ENCODE measurements at regions not wholly inside any gene's neighbourhood (a gene's known extent, or its start where the extent isn't known, plus 50 kb on each side); places are given as distances from the start of the nearest gene placed in this dataset.

GRCh38 chr9:16181539-16181938 lies 628.7 kb downstream of the CCDC171 start:
- in situ Hi-C loops (cut with MboI; ENCODE audit: low sequenced_read_pairs) = no loop called here
- no peaks in the 10 kb centered on the region for H3K9me3 ChIP-seq

DNA sequence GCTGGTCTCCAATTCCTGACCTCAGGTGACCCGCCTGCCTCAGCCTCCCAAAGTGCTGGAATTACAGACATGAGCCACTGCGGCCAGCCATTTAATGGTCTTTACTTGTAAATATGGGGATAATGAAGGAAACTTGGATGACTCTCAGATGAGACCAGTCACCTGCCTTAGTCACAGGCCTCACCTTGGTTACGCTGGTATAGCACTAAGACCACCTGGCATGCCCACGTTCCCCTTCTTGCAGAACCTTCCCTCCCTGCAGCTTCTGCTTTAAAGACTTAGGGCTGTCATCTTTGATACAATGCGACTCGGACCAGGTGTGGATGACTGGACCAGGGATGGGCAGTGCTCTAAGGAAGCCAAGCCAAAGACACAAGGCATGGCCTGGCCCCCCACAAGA lies 629.9 kb downstream of the CCDC171 start:
- no peak for DNase-seq (ENCODE audit: low spot score in 2 of 2)
- H3K4me3 ChIP-seq = no peak overlapping the region
- H3K36me3 ChIP-seq (replicated peaks) = no peaks in the 10 kb centered on the region
- in situ Hi-C loops (cut with MboI; ENCODE audit: low sequenced_read_pairs) = no loop called here
- no peaks in the 10 kb centered on the region for H3K27me3 ChIP-seq (ENCODE audit: low read depth)
- H3K4me1 ChIP-seq = no peaks in the 10 kb centered on the region
- no peaks in the 10 kb centered on the region for H3K9me3 ChIP-seq

More at GRCh38 chr9:16181539-16181938, 628.7 kb downstream of the CCDC171 start:
- H3K27me3 ChIP-seq (ENCODE audit: low read depth) = no peaks in the 10 kb centered on the region
- H3K4me1 ChIP-seq = no peaks in the 10 kb centered on the region
- no peak for DNase-seq (ENCODE audit: low spot score in 2 of 2)
- no peaks in the 10 kb centered on the region for H3K36me3 ChIP-seq (replicated peaks)
- H3K4me3 ChIP-seq = no peak overlapping the region

DNA sequence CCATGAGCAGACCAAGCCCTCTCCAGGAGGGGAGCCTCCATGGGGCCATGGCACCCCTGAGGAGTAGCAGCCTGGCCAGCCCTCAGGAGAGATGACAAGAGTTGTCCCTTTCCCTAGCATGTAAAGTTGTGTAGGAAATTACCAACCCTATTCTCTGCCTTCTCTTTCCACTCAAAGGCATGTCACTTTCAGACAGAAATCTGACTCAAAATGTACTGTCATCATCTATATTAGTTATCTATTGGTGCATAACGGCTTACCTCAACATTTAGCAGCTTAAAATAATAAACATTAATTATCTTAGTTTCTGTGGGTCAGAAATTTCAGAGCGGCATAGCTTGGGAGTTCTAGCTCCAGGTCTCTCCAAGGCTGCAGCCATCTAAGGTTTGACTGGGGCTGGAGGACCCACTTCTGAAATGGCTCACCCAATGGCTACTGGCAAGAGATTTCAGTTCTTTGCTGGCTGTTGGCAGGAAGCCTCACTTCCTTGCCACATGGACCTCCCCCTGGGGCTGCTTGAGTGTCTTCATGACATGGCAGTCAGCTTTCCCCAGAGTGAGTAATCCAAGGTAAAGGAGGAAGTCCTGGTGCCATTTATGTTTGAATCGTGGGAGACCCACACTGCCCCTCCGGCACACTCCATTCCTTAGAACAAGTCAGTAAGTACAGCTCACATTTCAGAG lies 632.3 kb downstream of the CCDC171 start:
- Histone ChIP-seq H3K9me3 (no peaks in the 10 kb centered on the region), H3K4me3 (no peak overlapping the region), H3K36me3 (replicated peaks) (no peaks in the 10 kb centered on the region), H3K27me3 (ENCODE audit: low read depth) (no peaks in the 10 kb centered on the region), H3K4me1 (no peaks in the 10 kb centered on the region)
- in situ Hi-C loops (cut with MboI; ENCODE audit: low sequenced_read_pairs) = no loop called here
- no peak for DNase-seq (ENCODE audit: low spot score in 2 of 2)

DNA sequence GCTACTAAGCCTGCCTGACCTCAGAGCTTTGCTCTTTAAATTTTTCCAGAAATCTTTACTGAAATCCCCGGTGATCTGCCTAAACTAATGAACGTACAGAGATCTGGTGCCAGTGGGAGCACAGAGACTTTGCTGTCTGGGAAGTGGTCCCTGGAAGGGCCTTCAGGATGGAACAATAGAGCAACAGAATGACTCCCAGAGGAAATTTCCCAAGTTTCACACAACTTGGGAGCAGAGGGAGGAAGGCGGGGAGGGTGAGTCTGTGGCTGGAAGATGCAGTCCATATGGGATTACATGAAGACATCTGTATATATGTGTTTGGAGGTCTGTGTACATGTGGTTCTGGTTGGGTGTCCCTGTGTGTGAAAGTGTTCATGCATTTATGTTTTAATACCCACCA lies 638.3 kb downstream of the CCDC171 start:
- in situ Hi-C loops (cut with MboI; ENCODE audit: low sequenced_read_pairs) = no loop called here
- no peaks in the 10 kb centered on the region for H3K9me3 ChIP-seq
- no peaks in the 10 kb centered on the region for H3K27me3 ChIP-seq (ENCODE audit: low read depth)
- H3K4me3 ChIP-seq = no peak overlapping the region
- no peaks in the 10 kb centered on the region for H3K4me1 ChIP-seq
- no peaks in the 10 kb centered on the region for H3K36me3 ChIP-seq (replicated peaks)
- no peak for DNase-seq (ENCODE audit: low spot score in 2 of 2)

DNA sequence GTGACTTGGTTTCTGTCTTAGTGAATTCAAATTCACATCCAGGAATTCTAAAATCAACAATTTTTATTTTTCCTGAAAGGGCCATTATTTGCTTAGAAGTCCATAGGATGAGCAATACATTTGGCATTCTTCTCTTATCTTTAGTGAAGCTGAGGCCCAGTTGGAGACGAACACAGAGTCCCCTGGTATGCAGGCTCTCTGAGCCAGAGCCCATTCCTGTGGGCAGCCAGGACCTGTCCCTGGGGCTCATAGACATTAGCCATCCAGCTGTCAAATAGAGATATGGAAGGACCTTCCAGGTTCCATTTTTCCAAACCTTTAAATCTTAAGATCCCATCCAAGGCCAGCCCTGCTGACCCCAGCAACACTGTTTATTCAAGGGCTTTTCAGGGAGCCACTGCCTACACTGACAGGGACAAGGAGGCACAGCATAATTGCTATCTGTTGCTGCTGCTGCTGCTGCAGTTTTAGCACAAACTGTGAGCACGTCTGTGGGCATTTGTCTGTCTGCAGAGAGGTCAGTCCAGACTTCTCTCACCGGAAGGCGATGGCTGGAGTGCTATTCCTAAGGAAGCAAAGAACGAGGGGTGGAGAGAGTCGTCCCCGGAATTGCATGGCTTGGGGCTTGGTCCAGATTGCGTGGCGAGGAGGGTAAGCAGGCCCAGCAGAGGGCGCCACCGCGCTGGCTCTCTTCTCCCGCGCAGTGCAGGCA lies 639.0 kb downstream of the CCDC171 start:
- Histone ChIP-seq H3K4me3 (no peak overlapping the region), H3K9me3 (no peaks in the 10 kb centered on the region), H3K27me3 (ENCODE audit: low read depth) (no peaks in the 10 kb centered on the region), H3K36me3 (replicated peaks) (no peaks in the 10 kb centered on the region), H3K4me1 (no peaks in the 10 kb centered on the region)
- peak; percentile 69 to 88 for DNase-seq (ENCODE audit: low spot score in 2 of 2)
- in situ Hi-C loops (cut with MboI; ENCODE audit: low sequenced_read_pairs) = no loop called here

- Histone ChIP-seq H3K27me3 (ENCODE audit: low read depth) (no peaks in the 10 kb centered on the region), H3K9me3 (no peaks in the 10 kb centered on the region), H3K36me3 (replicated peaks) (no peaks in the 10 kb centered on the region), H3K4me1 (no peaks in the 10 kb centered on the region), H3K4me3 (no peak overlapping the region)
- in situ Hi-C loops (cut with MboI; ENCODE audit: low sequenced_read_pairs) = no loop called here
- no peak for DNase-seq (ENCODE audit: low spot score in 2 of 2)
These were observed 639.7 kb downstream of the CCDC171 start for GRCh38 chr9:16192403-16193017.

GRCh38 chr9:16193066-16193465 lies 640.2 kb downstream of the CCDC171 start:
- Histone ChIP-seq H3K4me1 (no peaks in the 10 kb centered on the region), H3K9me3 (no peaks in the 10 kb centered on the region), H3K4me3 (no peak overlapping the region), H3K27me3 (ENCODE audit: low read depth) (no peaks in the 10 kb centered on the region), H3K36me3 (replicated peaks) (no peaks in the 10 kb centered on the region)
- no peak for DNase-seq (ENCODE audit: low spot score in 2 of 2)
- in situ Hi-C loops (cut with MboI; ENCODE audit: low sequenced_read_pairs) = no loop called here

GRCh38 chr9:16196206-16196605 lies 643.4 kb downstream of the CCDC171 start:
- no peaks in the 10 kb centered on the region for H3K36me3 ChIP-seq (replicated peaks)
- no peak for DNase-seq (ENCODE audit: low spot score in 2 of 2)
- no peaks in the 10 kb centered on the region for H3K27me3 ChIP-seq (ENCODE audit: low read depth)
- H3K4me1 ChIP-seq = no peaks in the 10 kb centered on the region
- H3K4me3 ChIP-seq = no peak overlapping the region
- in situ Hi-C loops (cut with MboI; ENCODE audit: low sequenced_read_pairs) = no loop called here
- H3K9me3 ChIP-seq = no peaks in the 10 kb centered on the region

GRCh38 chr9:16197578-16198370 lies 644.9 kb downstream of the CCDC171 start:
- in situ Hi-C loops (cut with MboI; ENCODE audit: low sequenced_read_pairs) = no loop called here
- H3K4me3 ChIP-seq = no peak overlapping the region
- DNase-seq (ENCODE audit: low spot score in 2 of 2) = no peak

DNA sequence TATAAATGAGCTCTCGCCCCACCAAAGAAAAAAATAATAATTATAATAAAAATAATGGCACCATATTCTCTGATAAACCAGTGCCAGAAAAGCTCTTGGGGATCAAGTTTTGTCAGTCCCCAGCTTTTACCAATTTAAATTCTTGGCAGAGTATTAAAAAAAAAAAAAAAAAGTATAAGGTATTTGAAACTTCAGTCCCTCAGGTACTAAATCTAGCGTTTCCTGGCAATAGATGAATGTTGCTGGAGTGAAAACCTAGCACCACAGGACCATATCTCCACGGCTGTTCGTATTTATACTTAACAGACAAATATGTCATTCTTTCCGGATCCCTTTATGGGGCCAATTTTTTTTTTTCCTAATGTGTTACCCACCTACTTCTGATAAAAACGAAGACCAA lies 646.2 kb downstream of the CCDC171 start:
- in situ Hi-C loops (cut with MboI; ENCODE audit: low sequenced_read_pairs) = no loop called here
- Histone ChIP-seq H3K36me3 (replicated peaks) (no peaks in the 10 kb centered on the region), H3K4me1 (no peaks in the 10 kb centered on the region), H3K9me3 (no peaks in the 10 kb centered on the region), H3K27me3 (ENCODE audit: low read depth) (no peaks in the 10 kb centered on the region), H3K4me3 (no peak overlapping the region)
- no peak for DNase-seq (ENCODE audit: low spot score in 2 of 2)

More at GRCh38 chr9:16197578-16198370, 644.9 kb downstream of the CCDC171 start:
- Histone ChIP-seq H3K9me3 (no peaks in the 10 kb centered on the region), H3K36me3 (replicated peaks) (no peaks in the 10 kb centered on the region), H3K27me3 (ENCODE audit: low read depth) (no peaks in the 10 kb centered on the region), H3K4me1 (no peaks in the 10 kb centered on the region)

GRCh38 chr9:16202221-16202620 lies 649.4 kb downstream of the CCDC171 start:
- Histone ChIP-seq H3K27me3 (ENCODE audit: low read depth) (no peaks in the 10 kb centered on the region), H3K4me1 (no peaks in the 10 kb centered on the region), H3K4me3 (no peak overlapping the region), H3K9me3 (no peaks in the 10 kb centered on the region), H3K36me3 (replicated peaks) (no peaks in the 10 kb centered on the region)
- DNase-seq (ENCODE audit: low spot score in 2 of 2) = no peak
- in situ Hi-C loops (cut with MboI; ENCODE audit: low sequenced_read_pairs) = no loop called here

- no peak for DNase-seq (ENCODE audit: low spot score in 2 of 2)
- Histone ChIP-seq H3K9me3 (no peaks in the 10 kb centered on the region), H3K4me1 (no peaks in the 10 kb centered on the region), H3K36me3 (replicated peaks) (no peaks in the 10 kb centered on the region), H3K27me3 (ENCODE audit: low read depth) (no peaks in the 10 kb centered on the region), H3K4me3 (no peak overlapping the region)
- in situ Hi-C loops (cut with MboI; ENCODE audit: low sequenced_read_pairs) = no loop called here
These were observed 650.3 kb downstream of the CCDC171 start for GRCh38 chr9:16202914-16203728.
